Activated CD4-positive, CD25-positive, alpha-beta regulatory T cell treated with anti-CD3 and anti-CD28 coated beads, Interleukin-2, amount 50 U/mL, for 72 hours (primary cell): ENCODE measurements at regions not wholly inside any gene's neighbourhood (a gene's known extent, or its start where the extent isn't known, plus 50 kb on each side); places are given as distances from the start of the nearest gene placed in this dataset.

Experiments
- DNase-seq: peaks from one replicate; pipeline ENCODE4 v3.0.0; 2021

- no peak for DNase-seq
Measured at GRCh38 chr14:49220492-49220891, 365.7 kb downstream of the RPS29 start.

- DNase-seq: no peak
Measured at GRCh38 chr14:49218436-49219092, 367.6 kb downstream of the RPS29 start.

- DNase-seq: no peak
Measured at GRCh38 chr14:49212721-49213120, 373.5 kb downstream of the RPS29 start.

- no peak for DNase-seq
Measured at GRCh38 chr14:49209416-49209815, 376.8 kb downstream of the RPS29 start.

- no peak for DNase-seq
Measured at GRCh38 chr14:49206828-49207227, 379.4 kb downstream of the RPS29 start.

- no peak for DNase-seq
Measured at GRCh38 chr14:49203676-49204075, 382.5 kb downstream of the RPS29 start.

GRCh38 chr14:49199159-49199558 lies 387.0 kb downstream of the RPS29 start:
- no peak for DNase-seq

- no peak for DNase-seq
Measured at GRCh38 chr14:49196327-49196726, 389.9 kb downstream of the RPS29 start.

GRCh38 chr14:49194067-49194466 lies 392.1 kb downstream of the RPS29 start:
- DNase-seq: no peak

GRCh38 chr14:49193332-49194065 lies 392.7 kb downstream of the RPS29 start:
- no peak for DNase-seq

GRCh38 chr14:49191380-49191779 lies 394.8 kb downstream of the RPS29 start:
- DNase-seq: no peak

GRCh38 chr14:49189375-49189774 lies 396.8 kb downstream of the RPS29 start:
- DNase-seq: no peak

- DNase-seq: no peak
Measured at GRCh38 chr14:49187799-49188198, 398.4 kb downstream of the RPS29 start.

- no peak for DNase-seq
Measured at GRCh38 chr14:49173765-49174373, 412.3 kb downstream of the RPS29 start.

GRCh38 chr14:49164074-49164473 lies 422.1 kb downstream of the RPS29 start:
- DNase-seq: no peak

- no peak for DNase-seq
Measured at GRCh38 chr14:49160983-49161382, 425.2 kb downstream of the RPS29 start.

- DNase-seq: no peak
Measured at GRCh38 chr14:49159081-49159480, 427.1 kb downstream of the RPS29 start.

GRCh38 chr14:49139593-49139992 lies 446.6 kb downstream of the RPS29 start:
- DNase-seq: no peak

GRCh38 chr14:49134940-49135339 lies 451.2 kb downstream of the RPS29 start:
- DNase-seq: no peak

GRCh38 chr14:49121246-49121645 lies 464.9 kb downstream of the RPS29 start:
- no peak for DNase-seq

GRCh38 chr14:49114161-49114893 lies 471.9 kb downstream of the RPS29 start:
- no peak for DNase-seq

- DNase-seq: no peak
Measured at GRCh38 chr14:49106741-49107667, 479.2 kb downstream of the RPS29 start.
